PC-9 (cell line): ENCODE measurements at regions not wholly inside any gene's neighbourhood (a gene's known extent, or its start where the extent isn't known, plus 50 kb on each side); places are given as distances from the start of the nearest gene placed in this dataset.

Source experiments
- BruUV-seq: library from RNA; stranded (reverse); fragments of 400-500 nt; replicated peaks from 2 replicates; lab custom pipeline; 2021; lab: Mats Ljungman, UMichigan
- CTCF ChIA-PET: fragments of 300-600 bp; sonication (Branson Sonifier 250); formaldehyde crosslinking; loops from one replicate; lab custom pipeline; 2022; ENCODE audit warnings: antibody characterized with exemption; lab: Charles Lee
- POLR2A ChIA-PET: fragments of 300-600 bp; sonication (Branson Sonifier 250); formaldehyde crosslinking; loops from one replicate; lab custom pipeline; 2022; ENCODE audit warnings: antibody characterized with exemption; ENCODE audit not compliant: unreplicated experiment; lab: Charles Lee
- DNase-seq, 2 experiments: peaks; one replicate each; pipeline versions ENCODE4 v3.0.0 to v3.0.0-alpha.2; 2015 to 2022; ENCODE audit warnings: mixed read lengths in 1 of 2
- H2AFZ ChIP-seq: fragments of 200-600 bp; sonication (generic); 2 replicates; pipeline ENCODE4 v1.8.1; 2017; ENCODE audit warnings: antibody characterized with exemption
- H3F3A ChIP-seq: fragments of 200-600 bp; sonication (generic); 2 replicates; pipeline ENCODE4 v1.8.1; 2017; ENCODE audit warnings: antibody characterized with exemption, mild to moderate bottlenecking, low read depth; ENCODE audit not compliant: insufficient read depth
- H3K27ac ChIP-seq: fragments of 200-600 bp; sonication (generic); 2 replicates; pipeline ENCODE4 v1.6.1; 2016; ENCODE audit warnings: mixed run types
- H3K27me3 ChIP-seq: fragments of 200-600 bp; sonication (generic); 2 replicates; pipeline ENCODE4 v1.6.1; 2016; ENCODE audit warnings: low read depth, mixed run types; ENCODE audit not compliant: insufficient read depth
- H3K36me3 ChIP-seq: fragments of 200-600 bp; sonication (generic); 2 replicates; pipeline ENCODE4 v1.6.1; 2016; ENCODE audit warnings: low read depth, mixed run types
- H3K4me1 ChIP-seq: fragments of 200-600 bp; sonication (generic); replicated peaks from 2 replicates; pipeline ENCODE4 v1.6.1; 2016; ENCODE audit warnings: mixed run types; ENCODE audit not compliant: insufficient read depth
- H3K4me2 ChIP-seq: fragments of 200-600 bp; sonication (generic); 2 replicates; pipeline ENCODE4 v1.6.1; 2017; ENCODE audit warnings: mixed run types
- H3K4me3 ChIP-seq: fragments of 200-600 bp; sonication (generic); 2 replicates; pipeline ENCODE4 v1.6.1; 2016; ENCODE audit warnings: mixed run types
- H3K79me2 ChIP-seq: fragments of 200-600 bp; sonication (generic); 2 replicates; pipeline ENCODE4 v1.6.1; 2017; ENCODE audit warnings: low read depth, mixed run types
- H3K9me2 ChIP-seq: fragments of 200-600 bp; sonication (generic); 2 replicates; pipeline ENCODE4 v1.8.1; 2017; ENCODE audit warnings: mild to moderate bottlenecking; ENCODE audit not compliant: insufficient read depth
- H3K9me3 ChIP-seq: fragments of 200-600 bp; sonication (generic); 2 replicates; pipeline ENCODE4 v1.8.1; 2016; ENCODE audit warnings: low read depth; ENCODE audit not compliant: insufficient read depth
- H4K20me1 ChIP-seq: fragments of 200-600 bp; sonication (generic); 2 replicates; pipeline ENCODE4 v1.8.1; 2017; ENCODE audit not compliant: insufficient read depth
- EZH2 ChIP-seq: fragments of 200-600 bp; sonication (generic); IDR thresholded peaks from 2 replicates; pipeline ENCODE4 v1.8.0; 2017; ENCODE audit warnings: antibody characterized with exemption, low read depth
- intact Hi-C: fragments of 100-400 bp; cut with micrococcal nuclease; formaldehyde crosslinking; loops from one replicate; pipeline ENCODE4 v1.10.0; 2022; ENCODE audit not compliant: unreplicated experiment
- TF ChIP-seq, protein P1 (sequence below): fragments of 200-600 bp; sonication (generic); conservative IDR thresholded peaks from 2 replicates; pipeline ENCODE4 v1.6.1; 2017; ENCODE audit warnings: mixed run types, antibody characterized with exemption, mild to moderate bottlenecking, moderate library complexity

DNA sequence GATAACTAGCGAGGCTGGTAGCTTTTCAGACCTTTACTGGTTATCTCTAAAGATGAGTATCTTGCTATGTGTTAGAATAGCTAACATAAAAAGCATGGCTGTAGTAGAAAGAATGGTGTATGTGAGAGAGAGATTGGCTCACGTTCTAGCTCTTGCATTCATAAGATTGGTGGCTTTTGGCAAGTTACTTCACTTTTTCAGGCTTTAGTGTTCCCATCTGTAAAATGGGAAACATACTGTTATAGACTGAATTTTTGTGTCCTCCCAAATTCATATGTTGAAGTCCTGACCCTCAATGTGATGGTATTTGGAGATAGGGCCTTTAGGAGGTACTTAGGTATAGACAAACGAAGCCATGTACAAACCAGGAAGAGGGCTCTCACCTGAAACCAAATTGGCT is 302.4 kb upstream of the KLF4 start:
- Histone ChIP-seq H3K9me3 (no peaks in the 10 kb centered on the region), H3K27me3 (no peaks in the 10 kb centered on the region), H4K20me1 (no peaks in the 10 kb centered on the region), H3F3A (no peaks in the 10 kb centered on the region), H3K36me3 (no peaks in the 10 kb centered on the region), H3K4me1 (no peaks in the 10 kb centered on the region), H3K4me3 (no peak overlapping the region), H3K4me2 (no peak overlapping the region), H2AFZ (no peak overlapping the region), H3K9me2 (no peaks in the 10 kb centered on the region; the same call in 1 of the 2 replicates), H3K27ac (no peak overlapping the region), H3K79me2 (no peaks in the 10 kb centered on the region)
- intact Hi-C loops = no loop called here
- BruUV-seq = no TSS peak
- no peak for DNase-seq
- ChIA-PET CTCF (no interaction called here), POLR2A (no interaction called here)
- TF ChIP-seq, protein P1, sequence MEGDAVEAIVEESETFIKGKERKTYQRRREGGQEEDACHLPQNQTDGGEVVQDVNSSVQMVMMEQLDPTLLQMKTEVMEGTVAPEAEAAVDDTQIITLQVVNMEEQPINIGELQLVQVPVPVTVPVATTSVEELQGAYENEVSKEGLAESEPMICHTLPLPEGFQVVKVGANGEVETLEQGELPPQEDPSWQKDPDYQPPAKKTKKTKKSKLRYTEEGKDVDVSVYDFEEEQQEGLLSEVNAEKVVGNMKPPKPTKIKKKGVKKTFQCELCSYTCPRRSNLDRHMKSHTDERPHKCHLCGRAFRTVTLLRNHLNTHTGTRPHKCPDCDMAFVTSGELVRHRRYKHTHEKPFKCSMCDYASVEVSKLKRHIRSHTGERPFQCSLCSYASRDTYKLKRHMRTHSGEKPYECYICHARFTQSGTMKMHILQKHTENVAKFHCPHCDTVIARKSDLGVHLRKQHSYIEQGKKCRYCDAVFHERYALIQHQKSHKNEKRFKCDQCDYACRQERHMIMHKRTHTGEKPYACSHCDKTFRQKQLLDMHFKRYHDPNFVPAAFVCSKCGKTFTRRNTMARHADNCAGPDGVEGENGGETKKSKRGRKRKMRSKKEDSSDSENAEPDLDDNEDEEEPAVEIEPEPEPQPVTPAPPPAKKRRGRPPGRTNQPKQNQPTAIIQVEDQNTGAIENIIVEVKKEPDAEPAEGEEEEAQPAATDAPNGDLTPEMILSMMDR = no peak
- no peak for TF ChIP-seq EZH2

DNA sequence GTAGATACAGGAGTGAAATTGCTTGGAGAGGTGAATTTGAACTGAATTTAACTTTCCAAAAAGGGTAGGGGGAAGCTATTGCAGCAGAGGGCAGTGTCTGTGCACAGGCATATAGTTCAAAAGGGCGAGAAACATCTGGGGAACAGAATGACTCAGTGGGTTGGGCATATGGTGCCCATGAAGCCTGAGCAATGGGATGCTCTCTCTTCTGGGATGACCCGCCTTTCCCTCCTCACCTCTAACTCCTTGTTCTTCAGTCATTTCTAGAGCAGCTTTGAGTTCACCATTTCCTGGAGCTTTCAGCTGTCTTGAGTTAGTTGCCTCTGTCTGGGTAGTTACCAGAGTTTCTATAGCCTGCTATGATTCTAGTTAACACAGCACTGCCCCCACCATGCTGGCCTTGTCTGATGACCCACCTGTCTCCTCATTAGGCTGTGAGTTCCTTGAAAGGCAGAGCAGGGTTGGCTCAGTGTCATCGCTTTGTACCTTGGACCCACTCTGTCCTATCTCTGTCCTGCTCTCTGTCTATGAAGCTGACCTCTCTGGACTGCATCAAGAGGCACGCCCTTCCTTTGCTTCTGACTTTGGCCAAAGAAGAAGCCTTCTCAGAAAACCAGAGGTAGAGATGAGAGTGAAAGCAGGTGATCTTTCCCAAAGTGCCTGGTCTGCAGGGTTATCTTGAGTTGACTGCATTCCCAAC is 299.6 kb upstream of the KLF4 start:
- intact Hi-C loops = no loop called here
- no peak overlapping the region for H2AFZ ChIP-seq
- H3K4me1 ChIP-seq = peaks cover 11% of the 10 kb centered on the region
- no peaks in the 10 kb centered on the region for H3K9me3 ChIP-seq
- no peaks in the 10 kb centered on the region for H3K79me2 ChIP-seq
- no peaks in the 10 kb centered on the region for H4K20me1 ChIP-seq
- no TSS peak for BruUV-seq
- H3K9me2 ChIP-seq = no peaks in the 10 kb centered on the region; the same call in 1 of the 2 replicates
- no peaks in the 10 kb centered on the region for H3K36me3 ChIP-seq
- TF ChIP-seq, protein P1 = no peak
- TF ChIP-seq EZH2 = no peak
- 0 out of 2 replicates have a peak, but pooled peaks cover 4% of the 10 kb centered on the region for H3F3A ChIP-seq
- ChIA-PET CTCF (no interaction called here), POLR2A (no interaction called here)
- H3K4me2 ChIP-seq = no peak overlapping the region
- no peak overlapping the region for H3K27ac ChIP-seq
- H3K4me3 ChIP-seq = no peak overlapping the region
- H3K27me3 ChIP-seq = no peaks in the 10 kb centered on the region
- no peak for DNase-seq

DNA sequence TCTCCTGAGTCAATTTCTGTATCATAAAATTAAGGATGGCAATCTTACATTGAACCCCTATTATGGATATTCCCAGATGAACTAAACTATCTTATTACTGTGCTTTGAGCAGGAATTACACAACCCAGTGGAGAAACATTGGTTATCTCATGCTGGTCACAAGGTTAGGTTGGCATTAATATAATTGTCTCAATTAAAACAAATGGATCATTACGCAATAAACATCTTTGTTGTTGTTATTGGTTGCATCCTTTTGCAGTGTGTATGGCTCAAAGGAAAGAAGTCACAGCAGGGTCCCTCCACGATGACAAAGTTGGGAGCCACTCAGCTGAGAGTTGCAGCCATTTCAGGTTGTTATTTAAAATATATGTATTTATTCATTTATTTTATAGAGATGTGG is 297.0 kb upstream of the KLF4 start:
- no peaks in the 10 kb centered on the region for H4K20me1 ChIP-seq
- TF ChIP-seq, protein P1 = no peak
- no peak for TF ChIP-seq EZH2
- no TSS peak for BruUV-seq
- H3K9me3 ChIP-seq = no peaks in the 10 kb centered on the region
- peaks cover 14% of the 10 kb centered on the region for H3K4me1 ChIP-seq
- H3K79me2 ChIP-seq = no peaks in the 10 kb centered on the region
- POLR2A ChIA-PET = interaction anchor here (0.6 kb wide), 1 partner anchor 84 kb away, joined by 3 read pairs; no protein-coding TSS in a partner anchor
- no peak overlapping the region for H3K27ac ChIP-seq
- 0 out of 2 replicates have a peak, but pooled peaks cover 4% of the 10 kb centered on the region for H3F3A ChIP-seq
- no peaks in the 10 kb centered on the region; the same call in 1 of the 2 replicates for H3K9me2 ChIP-seq
- intact Hi-C loops = no loop called here
- H3K4me3 ChIP-seq = no peak overlapping the region
- H2AFZ ChIP-seq = no peak overlapping the region
- DNase-seq = no peak
- H3K4me2 ChIP-seq = no peak overlapping the region
- no peaks in the 10 kb centered on the region for H3K27me3 ChIP-seq
- H3K36me3 ChIP-seq = no peaks in the 10 kb centered on the region
- CTCF ChIA-PET = no interaction called here
